ENCODE measurements at regions not wholly inside any gene's neighbourhood (a gene's known extent, or its start where the extent isn't known, plus 50 kb on each side); places are given as distances from the start of the nearest gene placed in this dataset.

DNA sequence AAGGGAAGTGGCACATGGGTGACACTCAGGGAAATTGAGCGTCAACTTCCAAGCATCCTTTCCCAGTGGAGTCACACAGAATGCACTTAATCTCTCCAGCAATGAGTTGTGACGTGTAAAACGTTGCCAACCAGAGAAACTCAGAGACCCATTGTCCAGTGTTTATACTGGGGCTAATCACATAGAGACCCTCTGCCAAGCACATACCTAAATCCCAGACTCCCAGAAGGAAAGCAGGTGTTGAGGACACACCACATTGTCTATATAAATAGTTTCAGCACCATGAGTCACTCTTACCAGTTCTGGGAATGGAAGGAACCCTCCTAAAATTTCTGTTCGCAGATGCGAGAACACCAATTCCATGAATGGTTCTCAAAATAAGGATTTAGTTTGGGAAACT is 76.4 kb upstream of the BET1 start:
- intact Hi-C loops (cut with micrococcal nuclease), result loop anchor here (10.0 kb wide), 3 partner anchors 314 to 836 kb away; partner anchors contain the start of gene COL1A2
- no TSS peak for BruUV-seq (replicated peaks)
- H3K79me2 ChIP-seq (ENCODE audit: control insufficient read depth, insufficient read depth, low read length), result no peaks in the 10 kb centered on the region
- WGBS (ENCODE audit: insufficient coverage, low coverage, missing lambda C conversion rate), result 1% methylated on average over 5 of the region's 5 CpGs
- ChIA-PET CTCF (ENCODE audit: low intra/inter-chr PET ratio) (no interaction called here), POLR2A (interaction anchor here (0.6 kb wide), 1 partner anchor 720 kb away, joined by 4 read pairs; no protein-coding TSS in a partner anchor)
- H3K27ac ChIP-seq (ENCODE audit: extremely low read depth, low read depth, low read length), result no peak overlapping the region
- ATAC-seq (no peak), DNase-seq (ENCODE audit: extremely low read depth in 1 of 4, low spot score in 3 of 4) (no peak), FAIRE-seq (no peak)
- no peak overlapping the region for H3K9ac ChIP-seq (ENCODE audit: insufficient read depth in 1 of 2, low read depth in 2 of 2, low read length in 2 of 2)
- no peak overlapping the region for H3K4me3 ChIP-seq
- no peaks in the 10 kb centered on the region for H3K9me3 ChIP-seq (replicated peaks; ENCODE audit: control insufficient read depth, insufficient read depth, low read depth, low read length)
- no peak overlapping the region for H3K4me2 ChIP-seq (ENCODE audit: insufficient read depth, low read length)
- in situ Hi-C loops (cut with MboI), result no loop called here
- no peaks in the 10 kb centered on the region for H3K36me3 ChIP-seq (ENCODE audit: control insufficient read depth, insufficient read depth, low read length)
- H3K9me1 ChIP-seq (ENCODE audit: control insufficient read depth, insufficient read depth, low read length), result no peaks in the 10 kb centered on the region
- no peaks in the 10 kb centered on the region for H4K20me1 ChIP-seq (replicated peaks; ENCODE audit: control insufficient read depth, insufficient read depth, low read length)
- H3K27me3 ChIP-seq (ENCODE audit: control insufficient read depth in 2 of 2, insufficient read depth in 2 of 2, low read length in 2 of 2), result no peaks in the 10 kb centered on the region
- H3K4me1 ChIP-seq (replicated peaks in 1 of 2; ENCODE audit: control insufficient read depth in 2 of 2, insufficient read depth in 2 of 2, low read length in 2 of 2), result no peaks in the 10 kb centered on the region
- H2AFZ ChIP-seq (ENCODE audit: low read depth, low read length), result no peak overlapping the region
- TF ChIP-seq ATF1 (CRISPR knock-in tag; IDR thresholded peaks at IDR 0.05) (no peak), ATF1 (tag; IDR thresholded peaks at IDR 0.05) (no peak), ZNF143 (CRISPR knock-in tag; IDR thresholded peaks at IDR 0.05) (no peak), ZNF766 (CRISPR knock-in tag; conservative IDR thresholded peaks at IDR 0.05) (no peak), SPI1 (IDR thresholded peaks at IDR 0.05; ENCODE audit: borderline replicate concordance, low read depth, low read length) (no peak), TAF7 (tag; IDR thresholded peaks at IDR 0.05) (no peak), NR3C1 (CRISPR knock-in tag; IDR thresholded peaks at IDR 0.05) (no peak), U2AF1 (optimal IDR thresholded peaks at IDR 0.05; ENCODE audit: low read depth, low read length) (no peak), TBP (optimal IDR thresholded peaks at IDR 0.05; ENCODE audit: low read depth, low read length) (no peak), HDAC3 (IDR thresholded peaks at IDR 0.05; ENCODE audit: borderline replicate concordance, partially characterized antibody) (no peak), ASH1L (IDR thresholded peaks at IDR 0.05; ENCODE audit: borderline replicate concordance, low read depth, partially characterized antibody) (no peak), ZNF77 (CRISPR knock-in tag; IDR thresholded peaks at IDR 0.05) (no peak)
- TF ChIP-seq, protein P1, sequence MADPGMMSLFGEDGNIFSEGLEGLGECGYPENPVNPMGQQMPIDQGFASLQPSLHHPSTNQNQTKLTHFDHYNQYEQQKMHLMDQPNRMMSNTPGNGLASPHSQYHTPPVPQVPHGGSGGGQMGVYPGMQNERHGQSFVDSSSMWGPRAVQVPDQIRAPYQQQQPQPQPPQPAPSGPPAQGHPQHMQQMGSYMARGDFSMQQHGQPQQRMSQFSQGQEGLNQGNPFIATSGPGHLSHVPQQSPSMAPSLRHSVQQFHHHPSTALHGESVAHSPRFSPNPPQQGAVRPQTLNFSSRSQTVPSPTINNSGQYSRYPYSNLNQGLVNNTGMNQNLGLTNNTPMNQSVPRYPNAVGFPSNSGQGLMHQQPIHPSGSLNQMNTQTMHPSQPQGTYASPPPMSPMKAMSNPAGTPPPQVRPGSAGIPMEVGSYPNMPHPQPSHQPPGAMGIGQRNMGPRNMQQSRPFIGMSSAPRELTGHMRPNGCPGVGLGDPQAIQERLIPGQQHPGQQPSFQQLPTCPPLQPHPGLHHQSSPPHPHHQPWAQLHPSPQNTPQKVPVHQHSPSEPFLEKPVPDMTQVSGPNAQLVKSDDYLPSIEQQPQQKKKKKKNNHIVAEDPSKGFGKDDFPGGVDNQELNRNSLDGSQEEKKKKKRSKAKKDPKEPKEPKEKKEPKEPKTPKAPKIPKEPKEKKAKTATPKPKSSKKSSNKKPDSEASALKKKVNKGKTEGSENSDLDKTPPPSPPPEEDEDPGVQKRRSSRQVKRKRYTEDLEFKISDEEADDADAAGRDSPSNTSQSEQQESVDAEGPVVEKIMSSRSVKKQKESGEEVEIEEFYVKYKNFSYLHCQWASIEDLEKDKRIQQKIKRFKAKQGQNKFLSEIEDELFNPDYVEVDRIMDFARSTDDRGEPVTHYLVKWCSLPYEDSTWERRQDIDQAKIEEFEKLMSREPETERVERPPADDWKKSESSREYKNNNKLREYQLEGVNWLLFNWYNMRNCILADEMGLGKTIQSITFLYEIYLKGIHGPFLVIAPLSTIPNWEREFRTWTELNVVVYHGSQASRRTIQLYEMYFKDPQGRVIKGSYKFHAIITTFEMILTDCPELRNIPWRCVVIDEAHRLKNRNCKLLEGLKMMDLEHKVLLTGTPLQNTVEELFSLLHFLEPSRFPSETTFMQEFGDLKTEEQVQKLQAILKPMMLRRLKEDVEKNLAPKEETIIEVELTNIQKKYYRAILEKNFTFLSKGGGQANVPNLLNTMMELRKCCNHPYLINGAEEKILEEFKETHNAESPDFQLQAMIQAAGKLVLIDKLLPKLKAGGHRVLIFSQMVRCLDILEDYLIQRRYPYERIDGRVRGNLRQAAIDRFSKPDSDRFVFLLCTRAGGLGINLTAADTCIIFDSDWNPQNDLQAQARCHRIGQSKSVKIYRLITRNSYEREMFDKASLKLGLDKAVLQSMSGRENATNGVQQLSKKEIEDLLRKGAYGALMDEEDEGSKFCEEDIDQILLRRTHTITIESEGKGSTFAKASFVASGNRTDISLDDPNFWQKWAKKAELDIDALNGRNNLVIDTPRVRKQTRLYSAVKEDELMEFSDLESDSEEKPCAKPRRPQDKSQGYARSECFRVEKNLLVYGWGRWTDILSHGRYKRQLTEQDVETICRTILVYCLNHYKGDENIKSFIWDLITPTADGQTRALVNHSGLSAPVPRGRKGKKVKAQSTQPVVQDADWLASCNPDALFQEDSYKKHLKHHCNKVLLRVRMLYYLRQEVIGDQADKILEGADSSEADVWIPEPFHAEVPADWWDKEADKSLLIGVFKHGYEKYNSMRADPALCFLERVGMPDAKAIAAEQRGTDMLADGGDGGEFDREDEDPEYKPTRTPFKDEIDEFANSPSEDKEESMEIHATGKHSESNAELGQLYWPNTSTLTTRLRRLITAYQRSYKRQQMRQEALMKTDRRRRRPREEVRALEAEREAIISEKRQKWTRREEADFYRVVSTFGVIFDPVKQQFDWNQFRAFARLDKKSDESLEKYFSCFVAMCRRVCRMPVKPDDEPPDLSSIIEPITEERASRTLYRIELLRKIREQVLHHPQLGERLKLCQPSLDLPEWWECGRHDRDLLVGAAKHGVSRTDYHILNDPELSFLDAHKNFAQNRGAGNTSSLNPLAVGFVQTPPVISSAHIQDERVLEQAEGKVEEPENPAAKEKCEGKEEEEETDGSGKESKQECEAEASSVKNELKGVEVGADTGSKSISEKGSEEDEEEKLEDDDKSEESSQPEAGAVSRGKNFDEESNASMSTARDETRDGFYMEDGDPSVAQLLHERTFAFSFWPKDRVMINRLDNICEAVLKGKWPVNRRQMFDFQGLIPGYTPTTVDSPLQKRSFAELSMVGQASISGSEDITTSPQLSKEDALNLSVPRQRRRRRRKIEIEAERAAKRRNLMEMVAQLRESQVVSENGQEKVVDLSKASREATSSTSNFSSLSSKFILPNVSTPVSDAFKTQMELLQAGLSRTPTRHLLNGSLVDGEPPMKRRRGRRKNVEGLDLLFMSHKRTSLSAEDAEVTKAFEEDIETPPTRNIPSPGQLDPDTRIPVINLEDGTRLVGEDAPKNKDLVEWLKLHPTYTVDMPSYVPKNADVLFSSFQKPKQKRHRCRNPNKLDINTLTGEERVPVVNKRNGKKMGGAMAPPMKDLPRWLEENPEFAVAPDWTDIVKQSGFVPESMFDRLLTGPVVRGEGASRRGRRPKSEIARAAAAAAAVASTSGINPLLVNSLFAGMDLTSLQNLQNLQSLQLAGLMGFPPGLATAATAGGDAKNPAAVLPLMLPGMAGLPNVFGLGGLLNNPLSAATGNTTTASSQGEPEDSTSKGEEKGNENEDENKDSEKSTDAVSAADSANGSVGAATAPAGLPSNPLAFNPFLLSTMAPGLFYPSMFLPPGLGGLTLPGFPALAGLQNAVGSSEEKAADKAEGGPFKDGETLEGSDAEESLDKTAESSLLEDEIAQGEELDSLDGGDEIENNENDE (IDR thresholded peaks at IDR 0.05; ENCODE audit: low read depth, low read length), result no peak
